SK-N-MC (cell line): ENCODE measurements at regions not wholly inside any gene's neighbourhood (a gene's known extent, or its start where the extent isn't known, plus 50 kb on each side); places are given as distances from the start of the nearest gene placed in this dataset.

Experiments used
- EZH2 ChIP-seq: fragments of 200-600 bp; sonication (generic); IDR thresholded peaks from one replicate; pipeline ENCODE4 v1.6.1; 2017; ENCODE audit warnings: antibody characterized with exemption
- POLR2AphosphoS5 ChIP-seq: IDR thresholded peaks from 2 replicates; pipeline ENCODE4 v1.6.1; 2012; ENCODE audit warnings: mild to moderate bottlenecking, low read depth, low read length, borderline replicate concordance

- TF ChIP-seq POLR2AphosphoS5, result no peak
- TF ChIP-seq EZH2, result no peak
Measured at GRCh38 chr4:1567519-1567807, 116.7 kb downstream of the FAM53A start.
